K562 (cell line): ENCODE measurements at regions not wholly inside any gene's neighbourhood (a gene's known extent, or its start where the extent isn't known, plus 50 kb on each side); places are given as distances from the start of the nearest gene placed in this dataset.

Experiments
- ATAC-seq: fragments of 200-7000 bp; cut with Tn5 transposase; 3 replicates; pipeline ENCODE4 v1.9.1; 2020; ENCODE audit warnings: moderate library complexity
- BruUV-seq: library from RNA; stranded (reverse); fragments of 400-500 nt; replicated peaks from 2 replicates; lab custom pipeline; 2021; lab: Mats Ljungman, UMichigan
- CTCF ChIA-PET: fragments of 300-600 bp; formaldehyde crosslinking; extraction: SDS; loops from one replicate; lab custom pipeline; 2021; ENCODE audit warnings: low intra/inter-chr PET ratio; lab: Yijun Ruan, JAX
- POLR2A ChIA-PET: fragments of 300-600, 350-650 bp; sonication (Branson Sonifier 250); formaldehyde crosslinking; extraction: SDS; loops from one replicate; lab custom pipeline; 2021; ENCODE audit warnings: antibody characterized with exemption, inconsistent platforms; lab: Yijun Ruan, JAX
- DNase-seq, 4 experiments: peaks; one replicate each; pipeline versions ENCODE4 v3.0.0 to v3.0.0-alpha.2; 2011 to 2018; ENCODE audit warnings: low spot score in 3 of 4, mixed read lengths in 3 of 4; ENCODE audit errors: extremely low read depth in 1 of 4
- FAIRE-seq: peaks from 2 replicates; lab custom pipeline; 2011; peaks lifted over from hg19 to GRCh38; lab: Jason Lieb, UNC
- H2AFZ ChIP-seq: 2 replicates; pipeline ENCODE4 v1.6.0; 2011; ENCODE audit warnings: low read depth, low read length, control low read depth, inconsistent platforms
- H3K27ac ChIP-seq: fragments of 200-600 bp; 3 replicates; pipeline ENCODE4 v1.8.0; 2011; ENCODE audit warnings: low read depth, mild to moderate bottlenecking, control low read depth, inconsistent platforms, low read length, moderate library complexity, mixed read lengths; ENCODE audit errors: extremely low read depth
- H3K27me3 ChIP-seq, 2 experiments: fragments of 300-600 bp in 1 of 2; 2 replicates in 1 of 2; 3 replicates in 1 of 2; pipeline versions ENCODE4 v1.6.0 to v1.8.0; 2011; ENCODE audit warnings: inconsistent platforms in 2 of 2, low read length in 2 of 2, mild to moderate bottlenecking in 1 of 2, mixed read lengths in 1 of 2, moderate library complexity in 1 of 2; ENCODE audit not compliant: control insufficient read depth in 2 of 2, insufficient read depth in 2 of 2
- H3K36me3 ChIP-seq: fragments of 300-600 bp; 3 replicates; pipeline ENCODE4 v1.8.0; 2011; ENCODE audit warnings: mild to moderate bottlenecking, low read length, inconsistent platforms; ENCODE audit not compliant: control insufficient read depth, insufficient read depth
- H3K4me1 ChIP-seq, 2 experiments: fragments of 200-600 bp in 1 of 2; replicated peaks in 1 of 2; 2 replicates in 1 of 2; 3 replicates in 1 of 2; pipeline versions ENCODE4 v1.5.1 to v1.8.0; 2011; ENCODE audit warnings: inconsistent platforms in 2 of 2, low read length in 2 of 2, mild to moderate bottlenecking in 1 of 2, mixed read lengths in 1 of 2, moderate library complexity in 1 of 2; ENCODE audit not compliant: control insufficient read depth in 2 of 2, insufficient read depth in 2 of 2
- H3K4me2 ChIP-seq: 2 replicates; pipeline ENCODE4 v1.6.1; 2011; ENCODE audit warnings: low read length, control low read depth, inconsistent platforms, mixed read lengths; ENCODE audit not compliant: insufficient read depth
- H3K4me3 ChIP-seq: fragments of 200-600 bp; sonication (generic), shearing (Covaris generic); 2 replicates; pipeline ENCODE4 v1.5.1; 2016; ENCODE audit warnings: control low read depth, inconsistent platforms
- H3K79me2 ChIP-seq: fragments of 200-600 bp; 3 replicates; pipeline ENCODE4 v1.8.0; 2011; ENCODE audit warnings: low read length, inconsistent platforms; ENCODE audit not compliant: control insufficient read depth, insufficient read depth
- H3K9ac ChIP-seq, 2 experiments: 2 replicates each; pipeline versions ENCODE4 v1.6.0 to v1.6.1; 2011; ENCODE audit warnings: low read depth in 2 of 2, low read length in 2 of 2, control low read depth in 1 of 2, inconsistent platforms in 1 of 2, mild to moderate bottlenecking in 1 of 2, mixed read lengths in 1 of 2; ENCODE audit not compliant: insufficient read depth in 1 of 2
- H3K9me1 ChIP-seq: one replicate; pipeline ENCODE4 v1.6.0; 2011; ENCODE audit warnings: inconsistent platforms, mild to moderate bottlenecking, low read length, moderate library complexity; ENCODE audit not compliant: control insufficient read depth, insufficient read depth
- H3K9me3 ChIP-seq: replicated peaks from 2 replicates; pipeline ENCODE4 v1.5.1; 2011; ENCODE audit warnings: low read depth, low read length, inconsistent platforms; ENCODE audit not compliant: control insufficient read depth, insufficient read depth
- H4K20me1 ChIP-seq: replicated peaks from 2 replicates; pipeline ENCODE4 v1.6.1; 2011; ENCODE audit warnings: low read length, inconsistent platforms, mixed read lengths; ENCODE audit not compliant: control insufficient read depth, insufficient read depth
- C11orf30 ChIP-seq: fragments of 450-650 bp; IDR thresholded peaks from 2 replicates; pipeline ENCODE4 v1.6.1; 2016; ENCODE audit warnings: low read depth, mild to moderate bottlenecking
- E2F8 ChIP-seq: fragments of 450-650 bp; IDR thresholded peaks from 2 replicates; pipeline ENCODE4 v1.7.1; 2018; ENCODE audit warnings: mild to moderate bottlenecking, low read depth; ENCODE audit not compliant: partially characterized antibody
- KAT7 ChIP-seq: sonication (generic); formaldehyde crosslinking; IDR thresholded peaks from 2 replicates; pipeline ENCODE4 v1.8.0; 2022; ENCODE audit warnings: missing genetic modification reagents, mild to moderate bottlenecking, borderline replicate concordance
- MAFF ChIP-seq: IDR thresholded peaks from 2 replicates; pipeline ENCODE4 v1.6.1; 2012; ENCODE audit warnings: low read length, improper control_type of control experiment
- SRSF7 ChIP-seq: fragments of 200-400 bp; formaldehyde crosslinking; optimal IDR thresholded peaks from 2 replicates; pipeline ENCODE3; 2017; ENCODE audit warnings: mild to moderate bottlenecking, low read depth, low read length
- TCF15 ChIP-seq: fragments of 250-450 bp; sonication (Bioruptor Pico); IDR thresholded peaks from 2 replicates; pipeline ENCODE4 v1.8.0; 2022; ENCODE audit warnings: moderate library complexity, mild to moderate bottlenecking, inconsistent platforms
- U2AF1 ChIP-seq: fragments of 200-400 bp; formaldehyde crosslinking; optimal IDR thresholded peaks from 2 replicates; pipeline ENCODE3; 2017; ENCODE audit warnings: mild to moderate bottlenecking, low read depth, low read length, moderate library complexity
- WHSC1 ChIP-seq: IDR thresholded peaks from one replicate; pipeline ENCODE4 v1.6.1; 2012; ENCODE audit warnings: low read length, control low read depth, inconsistent platforms
- WGBS: fragments of 100-300 bp; shearing (Covaris generic); methylation state at CpG from one replicate; pipeline ENCODE4 v1.1.6; 2016; ENCODE audit warnings: low coverage, mixed read lengths; ENCODE audit not compliant: insufficient coverage; ENCODE audit errors: missing lambda C conversion rate; 5-methylcytosine and 5-hydroxymethylcytosine counted together
- in situ Hi-C: fragments of 300-500 bp; cut with MboI; formaldehyde crosslinking; loops from 4 replicates; pipeline ENCODE4 v1.15.0; 2018; ENCODE audit warnings: inconsistent platforms, mixed read lengths
- intact Hi-C: fragments of 100-400 bp; cut with micrococcal nuclease; formaldehyde crosslinking; loops from 2 replicates; pipeline ENCODE4 v1.14.2; 2022

GRCh38 chr15:62619526-62619925, 423.0 kb upstream of the TPM1 start:
- intact Hi-C loops (no loop called here), in situ Hi-C loops (no loop called here)
- Histone ChIP-seq H3K9me3 (no peaks in the 10 kb centered on the region), H3K27me3 (peaks cover 0 to 5% of the 10 kb centered on the region in 2 experiments; a peak in 1 of 5 replicates), H3K79me2 (no peaks in the 10 kb centered on the region), H3K9ac (no peak overlapping the region), H3K4me3 (no peak overlapping the region), H3K9me1 (no peaks in the 10 kb centered on the region), H3K27ac (no peak overlapping the region), H2AFZ (no peak overlapping the region), H4K20me1 (no peaks in the 10 kb centered on the region), H3K4me2 (no peak overlapping the region), H3K4me1 (no peaks in the 10 kb centered on the region), H3K36me3 (no peaks in the 10 kb centered on the region)
- 0% methylated on average over 3 of the region's 3 CpGs for WGBS
- no peak for DNase-seq
- no peak for FAIRE-seq
- ATAC-seq: no peak
- no peak for TF ChIP-seq C11orf30
- no peak for TF ChIP-seq SRSF7
- TF ChIP-seq E2F8: no peak
- TF ChIP-seq U2AF1: no peak
- TF ChIP-seq MAFF: no peak
- no peak for TF ChIP-seq KAT7 (CRISPR knock-in tag)
- TF ChIP-seq WHSC1: no peak
- no peak for TF ChIP-seq TCF15 (CRISPR knock-in tag)
- POLR2A ChIA-PET: no interaction called here
- no TSS peak for BruUV-seq
- CTCF ChIA-PET: no interaction called here
